NCI-H1092 (cell line): ENCODE measurements at regions not wholly inside any gene's neighbourhood (a gene's known extent, or its start where the extent isn't known, plus 50 kb on each side); places are given as distances from the start of the nearest gene placed in this dataset.

Source experiments
- DNase-seq: peaks from one replicate; lab custom pipeline; 2025; lab: John Stamatoyannopoulos, UW

DNA sequence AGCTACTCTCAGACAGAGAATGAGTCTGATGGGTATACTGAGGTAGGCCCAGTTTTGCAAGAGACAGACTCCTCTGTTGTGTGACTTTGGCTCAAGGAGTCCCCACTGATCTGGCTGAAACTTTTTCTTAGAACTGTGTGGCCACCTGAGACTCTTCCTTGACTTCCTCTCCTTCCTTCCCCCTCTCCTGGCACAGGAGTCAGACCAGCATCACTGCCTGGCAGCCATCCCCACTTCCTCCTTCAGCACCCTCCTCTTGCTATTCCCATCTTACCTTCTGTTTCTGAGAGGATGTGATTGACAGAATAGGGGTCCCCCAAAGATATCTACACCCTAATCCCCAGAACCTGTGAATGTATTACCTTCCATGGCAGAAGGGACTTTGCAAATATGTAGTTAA lies 351.1 kb downstream of the MN1 start:
- no peak for DNase-seq

DNA sequence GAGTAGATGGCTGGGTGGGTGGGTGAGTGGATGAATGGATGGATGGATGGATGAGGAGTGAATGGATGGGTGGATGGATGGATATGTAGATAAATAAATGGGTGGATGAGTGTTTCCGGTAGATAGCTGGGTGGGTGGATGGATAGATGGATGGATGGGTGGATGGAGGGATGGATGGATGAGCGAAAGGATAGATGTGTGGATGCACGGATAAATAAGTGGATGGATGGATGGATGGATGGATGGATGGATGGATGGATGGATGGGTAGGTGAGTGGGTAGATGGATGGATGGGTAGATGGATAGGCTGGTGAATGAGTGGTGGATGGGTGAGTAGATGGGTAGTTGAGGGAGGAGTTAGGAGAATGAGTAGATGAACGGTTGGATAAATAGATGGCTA lies 349.3 kb downstream of the MN1 start:
- DNase-seq = no peak

DNA sequence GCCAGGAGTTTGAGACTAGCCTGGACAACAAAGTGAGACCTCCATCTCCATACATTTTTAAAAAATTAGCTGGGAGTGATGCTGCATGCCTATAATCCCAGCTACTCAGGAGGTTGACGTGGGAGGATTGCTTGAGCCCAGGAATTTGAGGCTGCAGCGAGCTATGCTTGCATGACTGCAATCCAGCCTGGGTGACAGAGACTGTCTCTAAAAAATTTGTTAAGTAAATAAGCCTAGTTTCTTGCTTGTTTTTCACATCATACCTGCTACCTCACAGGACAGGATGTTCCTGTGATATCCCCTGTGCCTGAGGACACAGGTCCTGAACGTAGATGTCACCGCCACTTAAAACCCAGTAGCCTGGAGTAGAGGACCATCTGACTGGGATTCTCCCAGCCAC lies 348.6 kb downstream of the MN1 start:
- DNase-seq = no peak

DNA sequence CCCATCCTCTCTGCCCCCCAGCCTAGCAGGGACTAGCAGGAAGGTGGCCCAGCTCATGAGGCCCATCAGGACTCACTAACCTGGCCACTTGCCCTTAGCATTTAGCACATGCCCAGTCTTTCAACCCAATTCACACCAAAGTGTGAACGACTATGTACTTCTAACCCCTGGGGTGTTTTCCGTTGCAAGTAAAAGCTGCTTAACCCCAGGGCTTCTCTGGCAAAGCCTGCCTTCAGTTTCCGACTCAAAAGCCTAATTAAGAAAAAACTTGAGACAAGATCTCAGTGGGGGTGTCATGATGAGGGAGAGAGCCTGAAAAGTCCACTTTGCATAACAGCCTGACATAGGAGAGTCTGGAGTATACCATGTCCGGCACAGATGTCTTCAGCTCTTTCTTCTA lies 347.8 kb downstream of the MN1 start:
- DNase-seq = no peak

DNA sequence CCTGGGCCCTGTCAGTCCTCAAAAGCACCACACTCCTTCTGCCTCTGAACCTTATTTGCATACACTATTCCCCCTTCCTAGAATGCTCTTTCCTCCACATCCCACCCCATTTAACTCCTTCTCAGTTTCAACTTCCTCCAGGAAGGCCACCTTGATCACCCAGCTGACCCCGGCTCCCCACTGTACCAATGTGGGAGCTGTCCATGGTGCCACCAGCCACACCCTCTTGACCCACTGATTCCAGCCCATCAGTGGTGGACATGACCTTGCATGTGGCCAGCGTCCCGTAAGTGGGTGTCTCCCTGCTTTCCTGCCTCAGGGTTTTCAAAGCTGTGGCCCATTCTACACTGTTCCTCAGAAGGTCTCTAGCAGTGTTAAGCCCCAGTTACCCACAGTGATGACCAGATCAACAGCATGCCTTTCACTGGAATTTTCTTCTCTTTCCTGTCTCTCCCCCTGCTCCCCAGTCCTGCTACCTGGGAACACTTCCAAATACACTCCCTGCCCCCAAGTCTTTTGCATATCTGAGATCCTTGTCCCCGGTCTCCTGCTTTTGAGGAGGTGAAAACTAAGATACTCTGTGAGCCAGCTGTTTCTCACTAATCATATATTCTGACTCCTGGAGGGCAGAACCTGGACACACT lies 346.6 kb downstream of the MN1 start:
- DNase-seq = no peak

DNA sequence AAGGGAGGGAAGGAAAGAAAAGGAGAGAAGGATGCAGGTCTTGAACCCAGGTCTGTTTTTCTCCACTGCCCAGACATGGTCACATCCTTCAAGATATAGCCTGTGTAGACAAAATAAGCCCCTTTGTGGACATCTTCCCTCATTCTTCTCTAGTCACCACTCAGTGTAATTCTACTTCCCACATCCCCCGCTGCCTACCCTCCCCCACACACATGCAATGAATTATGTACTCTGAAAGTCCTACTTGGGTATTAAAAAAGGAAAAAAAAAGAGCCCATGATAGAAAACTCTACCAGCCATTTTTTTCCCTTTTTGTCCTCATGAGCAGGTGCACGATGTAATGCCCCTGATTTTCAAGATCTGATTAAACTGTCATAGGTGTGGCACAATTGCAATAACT lies 346.0 kb downstream of the MN1 start:
- DNase-seq = no peak

DNA sequence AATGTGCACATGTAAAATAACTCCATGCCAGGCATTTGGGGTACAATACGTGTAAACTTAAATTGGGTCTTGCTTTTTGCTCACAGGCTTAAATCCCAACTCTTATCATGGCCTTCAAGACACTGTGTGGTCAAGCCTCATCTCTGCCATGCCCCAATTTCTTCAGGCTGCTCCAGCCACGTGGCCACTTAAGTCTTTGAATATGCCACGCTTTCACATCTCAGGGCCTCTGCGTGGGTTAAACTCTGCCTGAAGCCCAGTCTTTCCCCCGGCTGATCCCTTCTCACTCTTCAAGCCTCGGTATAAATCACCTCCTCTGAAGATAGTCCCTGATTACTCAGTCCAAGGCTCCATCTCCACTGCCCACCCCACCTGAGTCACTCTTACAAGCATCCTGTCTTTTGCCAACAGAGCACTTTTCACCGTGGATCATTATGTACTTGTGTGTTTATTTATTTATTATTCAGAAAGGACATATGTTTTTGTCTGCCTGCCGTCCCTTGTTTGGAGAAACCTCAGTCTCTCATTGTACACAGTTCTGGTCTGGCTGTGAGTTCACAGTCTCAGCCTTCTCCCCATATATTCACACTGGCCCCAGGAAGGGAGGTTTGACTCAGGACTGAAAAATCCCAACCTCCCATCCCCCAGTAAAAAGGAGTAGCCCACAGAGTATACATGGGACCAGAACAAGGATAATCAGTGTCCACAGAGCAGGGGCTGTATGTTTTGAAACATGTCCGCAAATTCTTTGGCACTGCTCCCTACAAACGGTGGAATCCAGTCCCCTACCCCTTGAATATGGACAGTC lies 344.7 kb downstream of the MN1 start:
- no peak for DNase-seq

DNA sequence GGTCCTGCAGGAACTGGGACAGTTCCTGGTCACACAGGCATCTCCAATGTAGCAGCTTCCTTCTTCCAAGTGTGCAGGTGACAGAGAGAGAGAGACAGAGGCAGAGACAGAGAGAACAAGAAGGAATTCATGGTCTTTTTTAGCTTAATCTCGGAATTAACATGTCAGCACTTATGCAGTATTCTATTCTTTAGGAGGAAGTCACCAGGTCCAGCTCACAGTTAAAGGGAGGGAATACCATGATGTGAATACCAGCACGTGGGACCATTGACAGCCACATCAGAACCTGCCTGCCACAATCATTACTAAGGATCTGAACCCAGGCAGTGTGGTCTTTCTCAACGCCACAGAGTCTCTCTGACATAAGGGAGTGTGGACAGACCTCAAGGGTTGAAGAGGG lies 341.6 kb downstream of the MN1 start:
- no peak for DNase-seq

DNA sequence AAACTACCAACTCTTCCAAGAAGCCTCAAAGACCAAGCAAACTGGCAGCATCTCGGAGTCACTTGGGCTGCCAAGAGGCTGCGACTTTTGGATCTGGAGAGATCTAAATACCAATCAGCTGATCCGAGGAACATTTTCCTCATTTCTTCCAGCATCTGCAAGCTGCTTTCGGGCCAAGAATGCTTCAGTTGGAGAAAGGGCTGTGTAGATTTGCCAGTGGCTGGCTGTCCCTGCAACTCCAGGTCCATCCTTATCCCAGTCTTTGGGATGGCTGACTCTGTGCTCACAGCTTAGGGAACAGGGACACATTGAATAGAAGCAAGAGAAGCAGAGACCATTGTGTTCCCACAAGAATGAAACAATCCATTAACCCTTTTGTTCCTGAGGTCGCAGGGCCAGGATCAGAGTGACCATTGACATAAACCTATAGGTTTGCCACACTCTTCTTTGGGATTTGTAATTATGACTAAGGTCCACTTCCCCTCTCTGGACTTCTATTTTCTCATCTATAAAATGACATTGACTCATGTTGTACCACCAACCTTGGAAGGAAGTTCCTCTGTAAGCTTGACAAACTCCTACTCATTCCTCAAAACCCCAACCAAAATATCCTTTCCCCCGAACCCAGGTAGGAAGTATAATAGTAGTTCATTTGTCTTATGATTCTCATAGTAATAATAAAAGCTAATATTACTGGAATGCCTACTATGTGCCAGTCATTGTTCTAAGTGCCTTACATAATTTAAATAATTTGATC lies 340.8 kb downstream of the MN1 start:
- no peak for DNase-seq

DNA sequence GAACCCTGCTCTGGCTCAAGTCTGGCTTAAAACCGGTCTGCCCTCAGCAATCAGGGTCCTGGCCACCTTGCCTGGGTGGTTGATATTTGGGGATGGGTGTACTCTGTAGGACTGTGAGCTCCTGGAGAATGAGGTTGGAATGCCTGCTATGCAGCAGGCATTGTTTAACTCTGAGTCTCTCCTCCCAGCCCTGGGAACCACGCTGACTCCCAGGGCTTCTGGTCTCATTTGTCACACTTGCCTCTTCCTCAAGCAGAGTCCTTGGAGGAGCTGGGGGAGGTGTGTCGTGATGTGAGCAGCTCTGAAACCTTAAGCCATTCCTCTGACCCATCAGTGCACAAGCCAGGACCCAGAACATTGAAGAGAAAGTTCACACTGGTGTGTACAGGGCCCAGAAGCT lies 340.1 kb downstream of the MN1 start:
- no peak for DNase-seq

DNA sequence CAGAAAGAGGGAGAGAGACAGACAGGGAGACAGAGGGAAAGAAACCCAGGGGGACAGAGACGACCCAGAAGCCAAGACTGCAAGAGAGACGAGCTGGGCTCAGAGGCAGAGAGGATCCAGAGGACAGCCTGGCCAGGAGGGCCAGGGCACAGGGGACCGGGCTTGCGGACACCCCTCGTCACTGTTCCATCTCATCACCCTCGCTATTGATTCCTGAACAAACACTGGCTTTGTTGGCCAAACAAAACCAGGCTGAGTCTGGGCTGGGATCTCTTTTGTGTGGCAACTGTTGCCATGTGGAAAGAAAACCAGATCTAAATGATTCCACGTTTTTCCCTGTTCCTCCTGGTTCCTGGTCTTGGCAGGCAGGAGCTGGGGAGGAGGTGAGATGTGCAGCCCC lies 339.4 kb downstream of the MN1 start:
- DNase-seq = peak; percentile 83

DNA sequence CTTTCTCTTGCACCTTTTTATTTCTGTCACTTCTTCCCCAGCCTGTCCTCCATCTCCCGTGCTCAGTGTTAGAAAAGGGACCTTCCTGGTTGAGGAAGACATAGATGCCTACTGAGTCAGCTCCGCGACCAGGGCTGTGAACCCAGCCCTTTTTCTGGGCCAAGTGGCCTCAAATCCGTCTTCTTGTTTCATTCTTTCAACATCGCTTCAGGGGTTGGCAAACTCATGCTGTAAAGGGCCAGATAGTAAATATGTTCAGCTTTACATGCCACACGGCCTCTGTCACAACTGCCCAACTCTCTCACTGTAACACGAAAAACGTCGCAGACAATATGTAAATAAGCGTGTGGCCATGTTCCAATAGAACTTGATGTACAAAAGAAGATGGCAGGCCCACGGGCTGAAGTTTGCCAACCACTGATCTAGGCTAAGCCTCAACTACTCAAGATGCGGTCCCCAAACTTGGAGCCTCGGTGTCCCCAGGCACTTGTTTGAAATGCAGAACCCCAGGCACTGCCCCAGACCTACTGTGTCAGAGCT lies 338.4 kb downstream of the MN1 start:
- no peak for DNase-seq

DNA sequence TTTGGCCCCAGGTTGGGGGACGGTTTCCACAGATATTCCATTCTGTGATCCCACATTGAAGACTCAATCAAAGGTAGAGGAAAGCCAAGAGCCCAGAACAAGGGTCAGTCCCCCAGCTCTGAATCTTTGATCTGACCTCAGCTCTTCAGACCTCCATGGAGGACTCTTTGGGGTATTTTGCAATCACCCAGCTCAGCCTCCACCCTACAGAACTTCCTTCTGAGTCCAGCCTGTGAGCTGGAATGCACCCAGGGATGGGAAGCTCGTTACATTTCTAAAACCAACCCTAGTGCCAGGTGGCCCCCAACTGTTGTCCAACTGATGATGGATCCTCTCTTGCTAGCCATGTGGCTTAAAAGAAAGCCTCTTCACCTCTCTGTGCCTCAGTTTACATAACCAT lies 335.3 kb downstream of the MN1 start:
- DNase-seq = no peak

DNA sequence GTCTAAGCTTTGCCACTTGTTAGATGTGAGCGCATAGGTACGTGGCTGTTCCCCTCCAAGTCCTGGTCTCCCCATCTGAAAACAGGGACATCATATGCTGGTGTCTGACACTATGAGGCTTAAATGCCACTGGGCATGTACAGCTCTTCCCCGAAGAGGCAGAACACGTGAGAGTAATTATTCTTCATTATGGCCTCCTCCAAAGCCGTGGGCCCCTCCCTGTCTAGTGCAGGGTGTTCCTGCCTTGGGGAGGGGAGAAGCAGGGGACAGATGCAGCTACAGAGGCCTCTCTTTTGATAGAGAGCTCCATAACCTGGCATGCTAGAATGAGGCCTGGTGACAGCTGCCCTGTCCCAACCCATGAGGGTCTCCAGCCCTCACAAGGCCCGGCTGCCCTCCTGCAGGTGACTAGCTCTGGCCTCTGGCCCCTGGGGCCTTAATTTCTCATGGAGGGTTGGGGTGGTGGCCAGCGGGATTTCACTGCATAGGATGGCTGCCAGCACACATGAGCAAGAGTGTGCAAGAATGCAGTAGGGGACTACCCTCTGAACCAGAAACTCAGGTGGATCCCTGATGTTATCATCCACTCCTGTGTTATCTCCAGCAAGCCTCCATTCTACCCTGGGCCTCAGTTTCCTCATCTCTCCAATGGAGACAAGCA lies 334.6 kb downstream of the MN1 start:
- no peak for DNase-seq

DNA sequence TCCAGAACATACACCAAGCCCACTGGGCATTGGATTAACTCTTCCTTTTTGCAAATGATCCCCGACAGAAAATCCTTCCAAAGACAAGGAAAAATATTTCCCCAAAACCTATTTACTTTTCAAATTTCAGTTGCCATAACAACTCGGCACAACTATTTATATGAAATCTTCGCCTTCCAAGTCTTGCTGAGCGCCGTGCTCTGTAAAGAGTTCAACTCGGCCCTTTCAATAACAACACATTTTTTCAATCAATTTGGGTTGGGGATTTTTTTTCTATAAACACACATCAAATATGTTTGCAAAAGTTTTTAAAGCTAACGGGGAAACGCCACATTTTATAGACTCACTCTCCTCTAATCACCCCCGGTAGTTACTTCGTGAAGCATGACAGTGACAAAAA lies 333.8 kb downstream of the MN1 start:
- no peak for DNase-seq

DNA sequence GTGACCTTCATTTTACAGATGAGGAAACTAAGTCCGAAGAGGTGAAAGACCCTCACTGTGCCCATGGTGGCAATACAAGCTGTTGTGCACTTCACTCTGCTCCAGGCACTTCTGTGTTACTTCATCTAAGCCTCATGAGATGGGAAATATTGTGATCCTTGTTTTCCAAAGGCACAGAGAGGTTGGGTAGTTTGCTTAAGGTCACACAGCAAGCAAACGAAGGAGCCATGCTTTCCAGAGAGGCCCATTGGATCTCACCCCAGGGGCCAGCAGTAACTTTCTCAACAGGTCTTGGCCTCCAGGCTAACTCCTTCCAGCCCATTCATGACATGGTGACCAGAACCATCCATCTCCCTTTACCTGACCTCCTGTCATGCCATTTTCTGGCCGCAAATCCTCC lies 332.8 kb downstream of the MN1 start:
- no peak for DNase-seq

DNA sequence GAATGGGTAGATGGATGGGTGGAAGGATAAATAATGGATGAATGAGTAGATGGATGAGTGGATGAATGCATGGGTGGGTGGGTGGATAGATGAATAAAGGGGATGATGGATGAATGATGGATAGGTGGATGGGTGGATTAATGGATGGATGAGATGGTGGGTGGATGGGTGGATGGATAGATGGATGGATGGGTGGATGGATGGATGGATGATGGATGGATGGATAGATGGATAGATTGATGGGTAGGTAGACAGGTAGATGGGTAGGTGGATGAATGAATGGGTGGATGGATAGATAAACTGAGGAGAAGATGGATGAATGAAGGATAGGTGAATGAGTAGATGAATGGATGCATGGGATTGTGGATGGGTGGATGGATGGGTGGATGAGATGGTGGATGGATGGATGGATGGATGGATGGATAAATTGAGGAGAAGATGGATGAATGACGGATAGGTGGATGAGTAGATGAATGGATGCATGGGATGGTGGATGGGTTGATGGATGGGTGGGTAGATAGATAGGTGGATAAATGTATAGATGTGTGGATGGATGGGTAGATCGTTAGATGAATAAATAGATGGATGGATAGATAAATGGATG lies 331.3 kb downstream of the MN1 start:
- no peak for DNase-seq

DNA sequence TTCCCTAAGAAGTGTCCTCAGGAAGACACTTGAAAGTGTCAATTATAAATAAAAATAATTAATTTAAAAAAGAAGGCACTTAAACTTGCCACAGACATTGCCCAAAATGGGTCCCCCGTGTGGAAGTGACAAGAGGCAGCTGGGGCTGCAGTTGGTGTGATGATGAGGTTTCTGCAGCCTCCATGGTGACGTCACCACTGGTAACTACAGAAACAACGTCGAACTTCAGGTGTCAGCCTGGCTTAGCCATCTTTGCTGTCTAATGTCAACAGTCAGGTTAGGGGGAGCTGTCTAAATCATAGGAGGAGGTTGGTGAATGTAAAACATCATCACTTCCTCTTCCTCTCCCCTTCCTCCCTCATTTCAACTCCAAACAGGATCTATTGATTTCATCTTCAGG lies 328.6 kb downstream of the MN1 start:
- no peak for DNase-seq

DNA sequence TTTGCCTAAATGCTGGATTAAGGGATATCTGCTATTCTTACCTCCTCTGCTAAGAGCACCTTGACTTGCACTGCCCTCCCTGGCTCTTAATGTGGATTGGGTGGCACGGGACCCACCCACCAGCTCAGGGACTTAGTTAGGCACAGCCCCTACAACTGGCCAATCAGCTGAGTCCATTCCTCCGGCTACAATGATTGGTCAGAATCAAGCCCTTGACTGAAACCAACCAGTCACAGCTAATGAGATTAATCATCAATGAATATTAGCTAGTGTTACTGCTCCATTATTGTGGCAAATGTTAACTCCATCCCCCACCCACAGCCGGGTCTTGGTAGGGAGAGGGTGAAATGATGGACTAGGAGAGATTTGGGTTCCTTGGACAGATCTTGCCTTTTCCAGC lies 328.0 kb downstream of the MN1 start:
- DNase-seq = no peak

DNA sequence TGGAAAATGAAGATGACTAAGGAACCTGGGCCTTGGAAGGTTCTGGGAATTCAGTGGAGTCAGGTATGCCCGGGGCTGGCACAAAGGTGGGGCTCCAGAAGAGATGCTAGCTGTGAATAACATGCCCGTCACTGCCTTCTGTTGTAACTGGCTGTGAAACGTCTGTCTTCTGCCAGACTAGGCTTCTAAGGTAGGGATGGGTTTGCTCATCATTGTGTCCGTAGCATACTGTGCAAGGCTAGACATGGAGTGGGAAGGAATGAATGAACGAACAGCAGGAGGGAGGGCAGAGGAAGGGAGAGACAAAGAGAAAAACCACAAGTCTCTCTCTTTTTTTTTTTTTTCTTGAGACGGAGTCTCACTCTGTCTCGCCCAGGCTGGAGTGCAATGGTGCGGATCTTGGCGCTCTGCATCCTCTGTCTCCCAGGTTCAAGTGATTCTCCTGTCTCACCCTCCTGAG lies 327.4 kb downstream of the MN1 start:
- no peak for DNase-seq

DNA sequence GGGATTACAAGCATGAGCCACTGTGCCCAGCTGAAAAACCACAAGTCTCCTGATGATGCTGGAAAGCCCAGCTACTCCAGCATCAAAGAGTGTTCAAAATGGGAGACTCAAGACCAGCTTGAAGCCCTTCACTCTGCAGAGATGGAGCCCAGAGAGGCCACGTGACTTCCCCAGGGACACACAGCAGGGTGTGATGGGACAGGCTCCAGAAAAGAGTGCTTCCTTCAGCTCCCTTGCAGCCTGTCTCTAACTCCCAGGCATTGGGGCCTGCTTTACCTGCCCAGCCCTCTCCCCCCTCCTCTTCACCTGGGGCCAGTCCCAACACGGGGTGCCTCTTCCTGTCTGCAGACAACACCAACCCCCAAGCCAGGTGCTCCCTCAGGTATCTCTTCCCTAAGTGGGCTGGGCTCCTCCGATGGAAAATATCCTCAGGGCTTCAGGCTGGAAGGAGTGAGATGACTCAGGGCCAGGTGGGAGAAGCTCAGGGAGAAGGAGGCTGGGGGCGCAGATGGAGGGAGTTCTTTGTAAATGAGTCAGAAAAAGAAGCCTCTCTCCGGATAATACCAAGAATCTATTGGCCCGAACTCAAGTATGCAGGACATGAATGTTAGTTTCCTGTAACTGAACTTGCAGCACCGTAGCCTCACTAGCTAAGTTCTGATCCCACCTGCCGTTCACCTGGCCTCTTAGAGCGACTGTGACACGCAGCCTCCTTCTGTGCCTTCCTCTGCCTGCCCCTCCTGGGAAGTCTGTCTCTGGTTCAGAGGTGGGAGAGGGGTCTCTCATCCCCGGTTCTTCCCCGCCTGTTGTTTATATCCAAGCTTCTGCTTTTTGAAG lies 326.6 kb downstream of the MN1 start:
- no peak for DNase-seq
